Hepatocyte (in vitro differentiated cells): ENCODE measurements at regions not wholly inside any gene's neighbourhood (a gene's known extent, or its start where the extent isn't known, plus 50 kb on each side); places are given as distances from the start of the nearest gene placed in this dataset.

Source experiments
- DNase-seq: peaks from one replicate; pipeline ENCODE4 v3.0.0-alpha.2; 2016; ENCODE audit warnings: low spot score
- H2AFZ ChIP-seq: fragments of 200-600 bp; sonication (generic); 2 replicates; pipeline ENCODE4 v1.6.0; 2016; ENCODE audit warnings: antibody characterized with exemption, mild to moderate bottlenecking
- H3K27ac ChIP-seq: fragments of 200-600 bp; sonication (generic); 2 replicates; pipeline ENCODE4 v1.5.1; 2016; ENCODE audit warnings: mild to moderate bottlenecking
- H3K27me3 ChIP-seq: fragments of 200-600 bp; sonication (generic); 2 replicates; pipeline ENCODE4 v1.6.1; 2016
- H3K36me3 ChIP-seq: fragments of 200-600 bp; sonication (generic); replicated peaks from 2 replicates; pipeline ENCODE4 v1.5.1; 2016; ENCODE audit warnings: low read depth; ENCODE audit not compliant: insufficient read depth
- H3K4me1 ChIP-seq: fragments of 200-600 bp; sonication (generic); 2 replicates; pipeline ENCODE4 v1.5.1; 2016; ENCODE audit warnings: mild to moderate bottlenecking, moderate library complexity; ENCODE audit not compliant: insufficient read depth
- H3K4me2 ChIP-seq: fragments of 200-600 bp; sonication (generic); 2 replicates; pipeline ENCODE4 v1.6.0; 2016
- H3K4me3 ChIP-seq: fragments of 200-600 bp; sonication (generic); 2 replicates; pipeline ENCODE4 v1.5.1; 2016; ENCODE audit warnings: mild to moderate bottlenecking
- H3K79me2 ChIP-seq: fragments of 200-600 bp; sonication (generic); 2 replicates; pipeline ENCODE4 v1.6.0; 2017; ENCODE audit warnings: mild to moderate bottlenecking
- H3K9me2 ChIP-seq: fragments of 200-600 bp; sonication (generic); replicated peaks from 2 replicates; pipeline ENCODE4 v1.6.0; 2017; ENCODE audit warnings: mild to moderate bottlenecking; ENCODE audit not compliant: insufficient read depth
- H3K9me3 ChIP-seq: fragments of 200-600 bp; sonication (generic); 2 replicates; pipeline ENCODE4 v1.5.1; 2016; ENCODE audit warnings: low read depth, mild to moderate bottlenecking
- H4K20me1 ChIP-seq: fragments of 200-600 bp; sonication (generic); 2 replicates; pipeline ENCODE4 v1.6.0; 2016; ENCODE audit warnings: mild to moderate bottlenecking; ENCODE audit not compliant: insufficient read depth, poor library complexity, severe bottlenecking
- CTCF ChIP-seq: fragments of 200-600 bp; sonication (generic); IDR thresholded peaks from 2 replicates; pipeline ENCODE4 v1.5.1; 2016; ENCODE audit warnings: antibody characterized with exemption, mild to moderate bottlenecking; ENCODE audit not compliant: poor library complexity
- EZH2 ChIP-seq: fragments of 200-600 bp; sonication (generic); IDR thresholded peaks from 2 replicates; pipeline ENCODE4 v1.6.1; 2016; ENCODE audit warnings: antibody characterized with exemption, mild to moderate bottlenecking, borderline replicate concordance
- EZH2phosphoT487 ChIP-seq: fragments of 200-600 bp; sonication (generic); IDR thresholded peaks from one replicate; pipeline ENCODE4 v1.6.1; 2018; ENCODE audit warnings: antibody characterized with exemption, mild to moderate bottlenecking, low read depth, moderate library complexity; ENCODE audit not compliant: unreplicated experiment, severe bottlenecking
- WGBS: methylation state at CpG from one replicate; pipeline ENCODE4 v1.1.6; 2016; ENCODE audit warnings: low lambda C conversion rate; ENCODE audit errors: missing lambda C conversion rate; 5-methylcytosine and 5-hydroxymethylcytosine counted together

DNA sequence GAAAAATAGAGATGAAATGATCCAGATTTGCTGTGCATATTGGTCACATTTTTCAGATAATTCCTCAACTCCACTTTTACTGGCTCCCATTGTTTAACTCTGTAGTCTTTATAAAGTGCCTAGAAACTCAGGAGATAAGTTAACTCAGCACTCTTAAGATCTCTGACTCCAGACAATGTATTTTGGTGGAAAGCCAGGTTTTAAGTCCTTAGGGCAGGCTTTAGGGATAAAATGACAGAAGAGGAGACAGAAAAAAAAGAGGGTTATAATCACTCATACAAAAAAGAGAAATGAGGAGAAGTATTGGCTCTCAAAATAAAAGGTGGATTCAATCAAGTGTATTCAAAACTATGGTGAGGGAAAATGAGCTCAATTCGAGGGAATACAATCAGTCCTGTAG is 674.8 kb upstream of the INTU start:
- H3K4me3 ChIP-seq: no peak overlapping the region
- WGBS: 70% methylated on average over 1 of the region's 1 CpG

DNA sequence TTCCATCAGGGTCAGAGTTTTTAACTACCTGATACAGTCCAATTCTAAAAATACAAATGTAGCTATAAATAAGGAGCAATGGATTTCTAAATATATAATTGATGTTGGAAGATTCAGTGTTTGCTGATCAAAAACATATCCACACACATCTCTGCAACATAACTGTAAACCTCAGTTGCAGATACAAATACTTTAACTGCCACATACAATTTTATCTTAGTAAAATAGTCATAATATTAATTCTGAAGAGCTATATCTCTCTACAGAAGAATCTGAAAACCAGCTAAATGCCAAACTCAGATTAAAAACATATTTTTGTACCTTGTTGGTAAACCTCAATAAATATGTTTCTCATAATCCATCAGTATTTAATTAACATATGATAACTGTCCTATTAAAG is 674.3 kb upstream of the INTU start:
- Histone ChIP-seq H3K4me2 (no peak overlapping the region), H3K27ac (no peak overlapping the region), H3K79me2 (no peaks in the 10 kb centered on the region), H3K36me3 (no peaks in the 10 kb centered on the region), H3K27me3 (no peaks in the 10 kb centered on the region), H4K20me1 (no peaks in the 10 kb centered on the region), H3K4me3 (no peak overlapping the region), H3K4me1 (no peaks in the 10 kb centered on the region), H3K9me2 (no peaks in the 10 kb centered on the region), H3K9me3 (no peaks in the 10 kb centered on the region), H2AFZ (no peak overlapping the region)
- no peak for DNase-seq
- TF ChIP-seq CTCF (no peak), EZH2phosphoT487 (no peak), EZH2 (no peak)

More for the DNA sequence above, 674.8 kb upstream of the INTU start:
- H3K9me3 ChIP-seq: no peaks in the 10 kb centered on the region
- H4K20me1 ChIP-seq: no peaks in the 10 kb centered on the region
- no peaks in the 10 kb centered on the region for H3K27me3 ChIP-seq
- no peak overlapping the region for H3K4me2 ChIP-seq
- no peaks in the 10 kb centered on the region for H3K9me2 ChIP-seq
- DNase-seq: no peak
- H2AFZ ChIP-seq: no peak overlapping the region
- H3K27ac ChIP-seq: no peak overlapping the region
- TF ChIP-seq EZH2phosphoT487 (no peak), CTCF (no peak), EZH2 (no peak)
- no peaks in the 10 kb centered on the region for H3K79me2 ChIP-seq
- no peaks in the 10 kb centered on the region for H3K4me1 ChIP-seq
- H3K36me3 ChIP-seq: no peaks in the 10 kb centered on the region

GRCh38 chr4:126959056-126959745 is 673.6 kb upstream of the INTU start:
- Histone ChIP-seq H3K4me2 (no peak overlapping the region), H3K36me3 (no peaks in the 10 kb centered on the region), H3K9me3 (no peaks in the 10 kb centered on the region), H3K4me3 (no peak overlapping the region), H4K20me1 (no peaks in the 10 kb centered on the region), H3K4me1 (no peaks in the 10 kb centered on the region), H3K27ac (no peak overlapping the region), H3K27me3 (no peaks in the 10 kb centered on the region), H3K79me2 (no peaks in the 10 kb centered on the region), H2AFZ (no peak overlapping the region), H3K9me2 (no peaks in the 10 kb centered on the region)
- WGBS: 66% methylated on average over 3 of the region's 3 CpGs
- TF ChIP-seq EZH2 (no peak), CTCF (no peak), EZH2phosphoT487 (no peak)
- DNase-seq: no peak

GRCh38 chr4:126960760-126961159 is 672.0 kb upstream of the INTU start:
- Histone ChIP-seq H3K79me2 (no peaks in the 10 kb centered on the region), H3K36me3 (no peaks in the 10 kb centered on the region), H3K27ac (no peak overlapping the region), H3K9me3 (no peaks in the 10 kb centered on the region), H2AFZ (no peak overlapping the region), H4K20me1 (no peaks in the 10 kb centered on the region), H3K4me2 (no peak overlapping the region), H3K4me3 (no peak overlapping the region), H3K4me1 (no peaks in the 10 kb centered on the region), H3K9me2 (no peaks in the 10 kb centered on the region), H3K27me3 (no peaks in the 10 kb centered on the region)
- TF ChIP-seq CTCF (no peak), EZH2phosphoT487 (no peak), EZH2 (no peak)
- no peak for DNase-seq
